Activated CD8-positive, alpha-beta memory T cell treated with anti-CD3 and anti-CD28 coated beads, Interleukin-2, amount 50 U/mL, for 24 hours (primary cell): ENCODE measurements at regions not wholly inside any gene's neighbourhood (a gene's known extent, or its start where the extent isn't known, plus 50 kb on each side); places are given as distances from the start of the nearest gene placed in this dataset.
"Not testable (repeated sequence)": the region's sequence is repeated elsewhere in the genome, so short reads cannot be mapped to it uniquely, and the experiment has no call there.

Source experiments
- DNase-seq: peaks from one replicate; pipeline ENCODE4 v3.0.0-alpha.2; 2020; ENCODE audit errors: extremely low read depth

DNA sequence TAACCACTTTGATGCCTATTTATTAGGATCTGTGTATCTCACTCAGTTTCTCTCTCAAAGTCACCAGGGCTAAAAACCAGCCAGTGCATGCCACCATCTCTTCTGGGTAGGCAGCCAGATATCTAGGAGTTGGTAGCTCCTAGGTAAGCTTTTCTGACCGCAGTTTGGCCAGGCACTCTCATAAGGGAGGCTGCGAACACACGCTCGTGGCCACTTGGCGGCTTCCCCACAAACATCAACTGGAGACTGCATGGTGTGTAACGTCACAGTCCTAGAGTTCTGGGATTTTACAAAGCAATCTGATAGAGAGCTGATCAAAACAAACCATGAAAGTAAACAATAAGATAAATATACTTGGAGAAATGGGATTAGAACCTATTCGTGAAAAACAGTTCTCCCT lies 424.3 kb upstream of the ACVR2A start:
- DNase-seq = no peak

DNA sequence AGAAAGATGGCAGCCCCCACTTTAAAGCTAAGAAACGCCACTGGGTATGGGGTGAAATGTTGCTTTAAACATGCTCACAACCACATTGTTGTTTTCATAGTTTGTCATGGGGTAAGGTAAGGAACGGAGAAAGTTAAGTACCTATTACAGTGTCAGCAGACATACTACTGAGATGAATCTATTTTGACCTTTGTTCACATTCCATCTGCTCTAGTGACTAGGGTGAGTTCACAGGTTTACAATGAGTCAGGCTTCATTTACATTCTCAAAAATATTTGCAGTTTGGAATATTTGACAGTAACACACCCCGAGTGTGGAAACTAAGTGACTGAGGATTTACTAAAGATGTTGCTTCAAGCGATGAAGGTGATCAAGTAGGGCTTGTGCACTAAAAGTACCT lies 428.7 kb upstream of the ACVR2A start:
- no peak for DNase-seq

DNA sequence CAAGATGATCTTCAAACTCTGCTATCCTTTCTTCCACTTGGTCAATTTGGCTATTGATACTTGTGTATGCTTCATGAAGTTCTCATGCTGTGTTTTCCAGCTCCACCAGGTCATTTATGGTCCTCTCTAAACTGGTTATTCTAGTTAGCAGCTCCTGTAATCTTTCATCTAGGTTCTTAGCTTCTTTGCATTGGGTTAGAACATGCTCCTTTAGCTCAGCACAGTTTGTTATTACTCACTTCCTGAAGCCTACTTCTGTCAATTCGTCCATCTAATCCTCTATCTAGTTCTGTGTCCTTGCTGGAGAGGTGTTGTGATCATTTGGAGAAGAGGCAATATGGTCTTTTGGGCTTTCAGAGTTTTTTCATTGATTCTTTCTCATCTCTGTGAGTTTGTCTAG lies 430.2 kb upstream of the ACVR2A start:
- DNase-seq = not testable (repeated sequence)

DNA sequence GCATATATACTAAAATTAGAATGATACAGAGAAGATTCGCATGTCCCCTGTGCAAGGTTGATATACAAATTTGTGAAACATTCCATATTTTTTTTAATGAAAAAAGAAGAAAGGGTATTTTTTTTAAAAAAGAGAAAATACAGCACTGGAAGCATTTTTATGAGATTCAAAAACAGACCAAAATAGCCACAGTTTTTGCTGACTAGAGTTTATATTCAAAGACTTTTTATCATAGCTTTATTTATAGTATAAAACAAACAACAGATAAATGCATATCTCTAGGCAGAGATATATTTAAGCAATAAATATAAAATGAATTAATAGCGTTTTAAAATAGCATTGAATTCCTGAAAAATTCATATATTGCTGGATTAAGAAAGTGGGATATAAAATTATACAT lies 436.5 kb upstream of the ACVR2A start:
- DNase-seq = no peak

DNA sequence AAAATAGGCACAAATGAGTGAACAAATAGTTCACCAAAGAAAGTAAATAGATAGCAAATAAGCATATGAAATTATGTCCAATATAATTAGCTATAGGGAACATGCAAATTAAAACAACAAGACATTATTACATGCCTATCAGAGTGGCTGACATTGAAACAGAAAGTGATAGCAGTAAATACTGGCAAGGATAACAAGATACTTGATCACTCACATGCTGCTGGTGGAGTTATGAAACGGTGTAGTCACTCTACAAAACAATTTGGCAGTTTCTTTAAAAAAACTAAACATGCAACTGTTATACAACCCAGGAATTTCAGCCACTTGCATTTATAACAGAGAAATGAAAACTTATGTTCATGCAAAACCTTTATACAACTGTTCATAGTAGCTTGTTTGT lies 439.2 kb upstream of the ACVR2A start:
- no peak for DNase-seq

DNA sequence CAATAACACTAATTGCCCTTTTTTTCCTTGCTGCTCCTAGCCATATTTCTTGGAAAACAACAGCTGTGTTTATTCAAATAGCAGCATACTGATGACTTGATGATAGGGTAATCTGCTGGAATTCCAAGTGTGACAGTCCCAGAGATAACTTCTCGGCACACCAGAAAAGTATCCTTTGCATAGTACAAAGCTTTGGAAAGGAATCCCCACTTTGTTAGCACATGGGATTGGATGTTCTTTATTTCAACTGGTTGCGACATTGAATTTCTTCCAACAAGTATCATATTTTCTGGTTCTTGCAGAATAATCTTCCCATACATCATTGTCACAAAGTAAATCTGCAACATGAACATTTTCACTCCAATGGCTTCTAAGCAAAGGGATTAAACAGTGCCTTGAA lies 445.8 kb upstream of the ACVR2A start:
- no peak for DNase-seq

DNA sequence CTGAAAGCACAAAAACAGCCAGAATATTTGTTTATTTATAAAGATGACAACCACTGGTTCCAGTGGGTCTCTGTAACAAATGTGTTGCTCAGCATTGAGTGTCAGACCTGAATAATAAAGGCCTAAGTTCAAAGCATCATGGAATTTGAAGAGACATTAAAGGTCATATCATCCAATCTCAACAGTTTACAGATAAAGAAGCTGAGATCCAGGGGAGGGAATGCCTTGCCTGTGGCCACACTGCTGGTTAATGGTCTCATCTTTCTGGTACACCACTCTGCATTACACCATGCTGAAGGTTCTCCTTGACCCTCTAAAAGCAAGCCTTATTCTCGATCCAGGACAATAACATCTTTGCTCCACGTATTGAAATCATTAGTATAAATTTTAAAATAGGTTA lies 446.5 kb upstream of the ACVR2A start:
- no peak for DNase-seq

DNA sequence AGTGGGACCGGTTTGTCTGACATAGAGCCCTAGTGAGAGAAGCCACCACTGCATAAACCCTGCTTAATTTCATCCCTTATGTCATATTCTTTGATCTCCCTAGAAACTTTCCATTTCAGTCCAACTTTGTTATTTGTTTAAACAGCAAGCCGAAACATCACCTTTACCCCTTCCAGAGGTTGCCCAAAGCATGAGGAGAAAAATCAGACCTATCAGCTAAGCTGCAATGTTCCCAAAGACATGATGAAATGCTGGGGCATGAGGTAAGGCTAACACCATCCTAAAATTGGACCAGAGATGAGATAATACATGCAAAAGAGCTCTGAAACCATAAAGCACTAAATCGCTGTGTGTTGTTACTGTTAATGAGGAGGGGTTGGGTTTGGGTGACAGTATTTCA lies 447.9 kb upstream of the ACVR2A start:
- no peak for DNase-seq

DNA sequence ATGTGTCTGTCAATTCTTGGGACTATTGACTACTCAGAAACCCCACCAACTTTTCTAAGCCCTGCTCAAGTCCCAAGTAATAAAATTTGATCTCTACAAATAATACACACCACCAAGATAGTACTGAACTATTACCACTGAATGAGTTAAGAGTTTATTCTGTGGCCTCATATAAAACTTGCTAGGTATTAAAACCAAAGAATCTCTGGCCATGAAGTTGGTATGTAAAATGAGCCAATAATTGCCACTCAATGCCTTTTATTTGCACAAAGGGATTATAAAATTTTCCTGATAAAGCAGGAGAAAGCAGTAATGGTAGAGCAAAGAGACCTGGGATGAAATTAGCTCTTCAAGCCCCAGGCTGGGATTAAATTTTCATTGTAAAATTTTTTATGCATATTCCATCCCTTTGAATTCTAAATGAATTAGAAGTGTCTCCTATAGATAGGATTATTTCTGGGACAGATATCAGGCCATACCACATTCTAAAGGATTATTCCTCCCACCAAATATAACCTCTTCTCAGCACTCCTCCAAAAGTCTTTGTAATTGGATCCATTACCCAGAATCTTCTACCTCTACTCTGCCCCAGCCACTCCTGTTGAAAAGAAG lies 450.5 kb upstream of the ACVR2A start:
- DNase-seq = no peak

DNA sequence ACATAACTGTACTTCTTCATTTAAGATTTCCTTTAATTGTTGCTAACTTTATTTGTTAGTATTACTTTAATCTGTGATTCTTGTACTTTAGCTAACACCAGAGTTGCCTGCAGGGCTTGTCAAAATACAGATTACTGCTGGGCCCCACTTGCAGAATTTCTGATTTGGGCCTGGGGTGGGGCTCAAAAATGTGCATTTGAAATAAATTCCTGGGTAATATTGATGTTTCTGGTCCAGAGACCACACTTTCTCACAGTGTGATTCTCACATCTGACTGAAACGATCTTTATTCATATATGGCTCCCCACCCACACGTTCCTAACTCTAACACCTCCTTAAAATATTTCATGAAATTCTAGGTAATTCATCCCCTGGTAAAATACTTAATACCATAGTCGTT lies 452.6 kb upstream of the ACVR2A start:
- DNase-seq = no peak

DNA sequence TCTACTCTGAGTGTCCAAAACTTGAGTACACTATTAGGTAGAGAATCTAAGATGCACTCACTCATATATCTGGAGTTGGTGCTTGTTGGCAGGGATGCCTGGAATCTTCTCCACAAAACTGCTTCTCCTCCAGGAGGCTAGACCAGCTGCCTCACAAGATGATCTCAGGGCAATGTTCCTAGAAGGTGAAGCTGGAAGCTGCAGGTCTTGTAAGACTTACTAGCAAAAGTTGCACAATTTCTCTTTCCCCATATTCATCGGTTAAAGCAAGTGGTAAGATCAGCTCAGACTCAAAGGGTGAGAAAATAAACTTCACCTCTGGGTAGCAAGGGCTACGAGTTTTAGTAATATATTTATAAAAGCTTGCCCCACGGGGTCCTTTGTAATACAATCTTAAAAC lies 454.4 kb upstream of the ACVR2A start:
- DNase-seq = no peak

DNA sequence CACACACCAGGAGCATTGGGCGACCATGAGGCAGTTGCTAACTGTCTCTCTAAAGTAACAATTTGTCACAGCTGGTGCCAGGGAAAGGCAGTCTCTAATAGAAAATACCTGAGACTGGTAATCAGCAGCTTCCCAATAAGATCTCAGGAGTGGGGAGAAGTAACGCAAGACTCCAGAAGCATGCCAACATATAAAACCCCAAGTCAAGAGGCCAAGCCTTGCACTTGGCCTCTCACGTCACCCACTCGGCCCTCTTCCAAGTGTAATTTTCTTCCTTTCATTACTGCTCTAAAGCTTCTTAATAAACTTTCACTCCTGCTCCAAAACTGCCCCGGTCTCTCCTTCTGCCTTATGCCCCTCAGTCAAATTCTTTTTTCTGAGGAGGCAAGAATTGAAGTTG lies 455.6 kb upstream of the ACVR2A start:
- no peak for DNase-seq

DNA sequence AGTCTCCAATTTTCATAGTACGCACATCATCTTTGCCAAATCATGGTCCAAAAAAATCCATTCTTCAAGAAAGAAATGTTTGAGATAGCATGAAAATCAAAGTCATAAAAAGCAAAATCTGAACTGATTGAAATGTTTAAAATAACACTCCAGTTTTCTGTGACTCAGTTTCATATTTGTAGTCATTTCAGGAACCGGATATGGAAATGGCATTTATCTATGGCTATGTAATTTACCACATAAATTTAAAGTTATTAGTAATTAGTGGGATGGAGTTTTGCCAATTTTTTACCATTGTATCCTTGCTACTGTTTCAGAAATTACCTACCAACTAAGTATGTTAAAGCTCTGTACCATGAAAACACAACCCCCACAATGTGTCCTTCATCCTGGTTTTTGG lies 456.6 kb upstream of the ACVR2A start:
- no peak for DNase-seq

DNA sequence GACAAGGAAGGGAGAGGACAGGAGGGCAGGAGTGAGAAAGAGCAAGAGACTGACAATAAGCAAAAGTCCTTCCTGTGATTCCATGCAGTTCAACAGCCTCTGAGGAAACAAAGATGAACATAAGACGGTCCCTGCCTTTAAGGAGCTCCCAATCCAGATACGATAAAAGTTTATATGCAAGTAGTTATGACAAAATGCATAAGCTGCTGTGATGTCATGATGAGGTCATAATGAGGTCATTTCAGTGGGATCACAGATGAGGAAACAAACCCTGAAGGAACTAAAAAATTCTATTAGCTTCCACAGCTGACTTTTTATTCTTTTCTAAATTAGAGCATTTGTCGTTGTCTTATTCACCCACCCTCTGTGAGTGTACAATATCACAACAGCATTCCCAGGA lies 458.5 kb upstream of the ACVR2A start:
- no peak for DNase-seq

DNA sequence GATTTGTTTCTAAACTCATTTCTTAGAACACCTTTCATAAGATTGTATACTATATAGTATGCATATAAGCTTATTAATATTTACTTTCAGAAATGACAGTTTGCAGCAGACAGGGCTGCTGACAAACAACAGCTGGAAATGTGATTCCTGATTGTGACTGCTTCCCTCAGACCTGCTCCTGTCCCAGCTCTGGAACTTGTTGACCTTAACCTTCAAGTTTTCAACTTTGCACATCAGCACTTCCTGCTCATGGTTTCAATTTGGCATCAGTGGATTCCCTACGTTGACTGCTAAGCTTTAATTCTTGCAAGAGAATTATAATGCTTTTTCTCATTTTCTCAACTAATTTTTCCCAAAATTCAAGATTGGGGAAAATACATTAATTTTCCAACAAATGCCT lies 459.2 kb upstream of the ACVR2A start:
- no peak for DNase-seq

DNA sequence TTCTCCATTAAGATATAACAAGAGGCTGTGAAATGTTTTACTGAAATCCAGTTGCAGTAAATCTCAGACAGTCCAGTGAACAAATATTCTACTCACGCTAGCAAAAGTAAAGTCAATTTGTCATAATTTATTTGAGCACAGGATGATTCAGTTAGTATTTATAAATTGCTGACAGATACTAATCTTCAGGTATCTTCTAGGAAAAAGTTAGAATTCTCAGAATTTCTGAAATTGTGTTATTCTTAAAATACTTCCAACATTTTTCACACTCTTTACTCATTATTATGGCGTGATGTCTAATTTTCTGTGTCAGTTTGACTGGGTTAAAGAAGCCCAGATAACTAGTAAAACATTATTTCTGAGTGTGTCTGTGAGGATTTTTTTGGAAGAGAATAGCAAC lies 460.2 kb upstream of the ACVR2A start:
- DNase-seq = no peak

DNA sequence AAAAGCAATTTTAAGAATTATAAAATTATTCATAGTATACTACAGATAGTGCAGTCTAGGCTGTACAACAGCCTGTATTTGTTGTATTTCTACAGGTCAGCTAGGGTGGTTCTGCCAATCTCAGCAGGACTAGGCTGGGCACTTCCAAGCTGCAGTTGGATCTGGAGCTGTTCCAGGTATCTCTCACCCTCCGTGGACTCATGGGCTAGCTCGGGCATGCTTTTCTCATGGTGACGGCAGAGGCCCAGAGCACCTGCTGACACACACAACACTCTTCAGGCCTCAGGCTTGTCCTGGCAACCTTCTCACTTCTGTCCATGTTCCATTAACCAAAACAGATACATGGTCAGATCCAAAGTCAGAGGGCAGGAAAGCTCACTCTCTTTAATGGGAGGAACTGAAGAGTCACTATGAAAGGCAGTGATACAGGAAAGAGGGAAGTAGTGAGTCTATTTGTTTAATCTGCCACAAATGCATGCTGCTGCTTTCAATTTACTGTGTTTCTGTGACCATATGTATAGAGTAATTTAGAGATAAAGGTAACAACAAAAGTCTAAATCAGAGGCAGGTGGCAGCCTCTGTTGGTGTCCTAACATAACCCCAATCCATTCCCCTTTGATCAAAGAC lies 462.4 kb upstream of the ACVR2A start:
- DNase-seq = no peak

DNA sequence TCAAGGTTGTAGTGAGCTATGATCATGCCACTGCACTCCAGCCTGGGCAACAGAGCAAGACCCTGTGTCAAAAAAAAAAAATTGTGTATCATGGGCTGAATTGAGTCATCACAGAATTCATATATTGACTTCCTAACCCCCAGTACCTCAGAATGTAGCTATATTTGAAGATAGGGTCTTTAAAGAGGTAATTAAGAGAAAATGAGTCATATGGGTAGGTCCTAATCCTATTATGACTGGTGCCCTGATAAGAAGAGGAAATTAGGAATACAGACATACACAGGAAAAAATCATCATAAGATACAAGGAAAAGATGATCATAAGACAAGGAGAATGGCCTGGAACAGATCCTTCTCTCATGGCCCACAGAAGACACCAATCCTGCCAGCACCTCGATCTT lies 466.4 kb upstream of the ACVR2A start:
- no peak for DNase-seq

DNA sequence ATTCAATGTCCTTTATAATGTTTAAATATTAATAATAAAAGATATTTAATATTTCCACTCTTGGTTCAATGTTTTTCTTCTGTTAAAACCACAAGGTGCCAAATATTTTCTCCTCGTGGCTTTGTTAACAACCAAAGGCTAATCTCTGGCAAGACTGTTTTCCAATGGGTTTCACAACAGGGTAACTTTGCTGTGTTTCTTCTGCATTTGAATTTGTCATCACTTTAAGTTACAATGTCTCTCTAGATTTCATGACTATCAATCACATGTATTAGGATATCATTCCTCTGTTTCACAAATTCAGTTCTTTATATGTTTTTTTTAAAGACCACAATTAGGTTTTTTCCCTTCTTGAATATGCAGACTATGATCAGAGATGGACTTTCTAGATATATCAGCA lies 469.8 kb upstream of the ACVR2A start:
- no peak for DNase-seq

DNA sequence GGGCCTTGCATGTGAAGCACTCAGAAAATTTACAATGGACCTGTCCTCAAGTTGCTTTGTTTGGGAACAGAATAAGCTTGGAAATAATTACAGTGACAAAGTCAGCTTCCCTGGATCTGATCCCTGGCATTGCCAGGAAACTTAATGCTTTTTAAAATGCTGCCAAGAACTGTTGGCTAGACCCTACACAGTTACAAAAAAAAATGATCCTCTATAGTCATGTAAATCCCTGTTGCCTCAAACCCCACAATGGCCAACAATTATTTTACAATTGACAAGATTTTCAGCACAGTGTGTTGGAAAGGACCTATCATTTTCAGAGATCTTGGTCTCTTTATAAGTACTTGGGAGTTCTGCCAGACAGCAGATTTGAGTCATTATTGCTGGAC lies 470.4 kb upstream of the ACVR2A start:
- DNase-seq = no peak

DNA sequence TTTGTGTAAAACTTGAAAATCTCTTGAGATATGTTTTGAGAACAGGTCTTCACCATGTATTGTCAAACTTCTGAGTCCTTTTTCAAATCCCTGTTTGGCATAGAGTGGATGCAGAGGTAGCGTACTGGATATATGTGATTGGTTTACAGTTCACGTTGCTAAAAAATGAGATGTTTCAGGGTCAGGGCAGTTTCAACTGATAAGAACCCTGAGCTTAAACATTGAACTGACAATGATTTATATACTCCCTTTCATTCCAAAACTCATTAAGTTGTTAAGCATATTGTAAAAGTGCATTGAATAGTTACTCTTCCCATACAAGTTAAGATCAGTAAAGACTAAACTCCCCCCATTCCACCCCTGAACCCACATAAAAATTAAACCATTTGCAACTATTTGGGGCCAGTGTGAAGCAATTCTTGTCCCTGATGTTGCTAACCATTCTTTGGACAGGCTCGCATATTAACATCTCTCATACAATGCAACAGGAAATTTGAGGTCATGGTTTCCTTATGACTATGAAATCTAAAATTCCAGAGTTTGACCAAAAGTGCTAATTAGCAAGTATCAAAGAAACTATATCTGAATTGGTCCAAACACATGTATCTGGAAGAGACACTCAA lies 470.9 kb upstream of the ACVR2A start:
- no peak for DNase-seq

DNA sequence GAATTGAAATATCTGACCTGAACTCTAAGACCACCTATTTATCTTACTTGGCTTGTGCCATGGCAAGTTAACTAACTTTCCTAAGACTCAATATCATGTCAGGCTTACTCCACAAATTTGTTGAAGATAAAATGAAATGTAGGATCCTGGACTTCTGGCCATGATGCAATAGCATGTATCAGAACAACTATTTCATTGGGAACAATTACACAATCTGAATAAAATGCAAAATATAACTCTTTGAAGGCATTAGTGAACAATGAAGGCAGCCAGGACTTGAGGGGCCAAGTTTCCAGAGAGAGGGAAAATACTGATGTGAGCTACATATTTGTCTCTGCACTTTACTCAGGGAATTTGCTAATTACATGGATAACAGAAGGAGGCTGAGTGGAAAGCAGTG lies 476.5 kb upstream of the ACVR2A start:
- DNase-seq = no peak

DNA sequence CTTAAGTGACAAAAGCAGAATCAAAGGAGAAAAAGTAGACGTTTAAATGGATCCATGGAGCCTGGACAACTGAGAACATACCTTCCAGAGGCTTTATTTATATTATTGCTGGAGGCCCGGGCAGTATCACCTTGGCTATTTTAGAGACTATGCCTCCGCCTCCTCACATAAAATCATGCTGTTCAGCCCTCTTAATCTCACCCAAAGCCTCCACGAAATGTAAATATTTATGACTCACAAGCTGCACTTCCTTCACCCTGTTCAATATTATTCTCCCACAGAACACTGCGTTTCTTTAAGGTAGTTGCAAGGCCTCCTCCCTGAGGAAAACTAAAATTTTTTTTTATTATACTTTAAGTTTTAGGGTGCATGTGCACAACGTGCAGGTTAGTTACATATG lies 478.6 kb upstream of the ACVR2A start:
- no peak for DNase-seq

DNA sequence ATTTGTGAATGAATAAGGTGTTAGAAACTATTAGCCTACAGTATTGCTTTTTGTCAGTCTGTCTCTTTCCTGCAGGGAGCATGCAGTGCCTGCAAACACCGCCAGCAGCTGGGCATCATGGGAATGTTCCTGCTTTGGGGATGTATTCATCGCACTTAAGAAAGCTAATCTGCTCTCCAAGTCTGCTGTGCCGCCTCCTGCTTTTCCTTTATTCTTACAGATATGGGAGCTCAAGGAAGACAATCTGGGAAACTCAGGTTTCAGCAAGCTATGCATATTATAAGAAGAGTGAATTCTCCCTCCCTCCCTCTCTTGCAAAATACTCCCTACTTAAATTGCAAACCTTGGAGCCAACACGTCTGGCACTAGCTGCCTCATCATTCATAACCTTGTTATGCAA lies 479.2 kb upstream of the ACVR2A start:
- DNase-seq = no peak
